LNCaP clone FGC (cell line): ENCODE measurements at regions not wholly inside any gene's neighbourhood (a gene's known extent, or its start where the extent isn't known, plus 50 kb on each side); places are given as distances from the start of the nearest gene placed in this dataset.

Source experiments
- DNase-seq: peaks from one replicate; pipeline ENCODE4 v3.0.0-alpha.2; 2011; ENCODE audit warnings: low read depth
- H3K4me3 ChIP-seq: 2 replicates; pipeline ENCODE4 v1.5.1; 2011; ENCODE audit warnings: mild to moderate bottlenecking, low read depth, low read length, control low read depth
- CTCF ChIP-seq: IDR thresholded peaks from 2 replicates; pipeline ENCODE4 v1.5.1; 2012; ENCODE audit warnings: mild to moderate bottlenecking; ENCODE audit not compliant: control insufficient read depth, insufficient read depth; ENCODE audit errors: extremely low read depth

DNA sequence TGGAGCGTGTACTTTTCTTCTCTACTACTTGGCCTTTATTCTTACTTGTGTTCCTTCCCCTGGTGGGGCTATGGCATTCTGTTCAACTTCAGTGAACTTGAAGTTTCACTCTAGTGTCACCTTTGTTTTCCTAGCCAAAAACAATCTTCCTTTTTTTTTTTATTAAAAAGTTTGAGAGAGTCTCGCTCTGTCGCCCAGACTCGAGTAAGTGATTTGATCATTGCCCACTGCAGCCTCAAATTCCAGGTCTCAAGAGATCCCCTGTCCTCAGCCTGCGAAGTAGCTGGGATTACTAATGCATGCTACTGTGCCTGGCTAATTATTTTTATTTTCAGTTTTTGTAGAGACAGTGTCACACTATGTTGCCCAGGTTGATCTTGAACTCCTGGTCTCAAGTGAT is 124.8 kb downstream of the SST start:
- H3K4me3 ChIP-seq, result no peak overlapping the region
- no peak for TF ChIP-seq CTCF
- DNase-seq, result no peak

GRCh38 chr3:187544326-187544725 is 125.9 kb downstream of the SST start:
- TF ChIP-seq CTCF, result no peak
- H3K4me3 ChIP-seq, result no peak overlapping the region
- DNase-seq, result no peak

GRCh38 chr3:187540847-187541246 is 129.3 kb downstream of the SST start:
- DNase-seq, result no peak
- TF ChIP-seq CTCF, result no peak
- no peak overlapping the region for H3K4me3 ChIP-seq

GRCh38 chr3:187536185-187536584 is 134.0 kb downstream of the SST start:
- H3K4me3 ChIP-seq, result no peak overlapping the region
- no peak for TF ChIP-seq CTCF
- DNase-seq, result no peak

DNA sequence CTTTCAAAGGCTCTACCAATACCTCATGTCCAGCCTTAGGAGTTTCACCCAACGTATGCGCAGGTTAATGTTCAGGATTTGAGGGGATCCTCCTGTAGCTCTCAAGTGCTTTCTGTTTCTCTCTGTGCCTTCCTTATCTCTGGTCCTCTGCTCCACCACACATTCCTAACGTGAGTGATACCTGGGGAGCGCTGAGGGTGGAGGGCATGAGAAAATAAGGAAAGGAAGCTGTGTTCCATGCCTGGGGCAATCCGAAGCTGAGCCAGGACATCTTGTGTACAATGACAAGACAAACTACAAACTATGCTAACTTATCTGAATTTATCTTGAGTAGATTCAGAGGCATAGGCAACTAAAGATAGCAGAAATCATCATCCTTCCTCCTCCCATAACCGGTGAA is 136.4 kb downstream of the SST start:
- no peak for DNase-seq
- no peak for TF ChIP-seq CTCF
- no peak overlapping the region for H3K4me3 ChIP-seq

DNA sequence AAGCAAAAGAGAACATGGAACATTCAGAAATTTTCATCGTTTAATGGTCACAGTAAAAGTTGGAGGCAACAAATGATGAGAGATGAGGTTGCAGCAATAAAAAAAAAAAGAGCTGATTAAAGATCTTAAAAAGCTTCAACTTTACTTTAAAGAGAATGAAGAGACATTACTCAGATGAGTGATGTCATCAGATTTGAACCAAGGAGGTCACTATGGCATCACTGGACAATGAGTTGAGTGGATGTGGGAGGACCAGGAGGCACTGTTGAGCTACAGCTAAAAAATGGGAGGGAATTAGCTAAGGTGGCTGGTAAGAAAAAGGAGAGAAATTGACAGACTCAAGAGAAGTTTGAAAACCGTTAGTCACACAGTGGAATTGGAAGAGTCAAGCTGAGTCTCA is 138.4 kb downstream of the SST start:
- no peak for TF ChIP-seq CTCF
- no peak for DNase-seq
- H3K4me3 ChIP-seq, result no peak overlapping the region

GRCh38 chr3:187522890-187523289 is 147.3 kb downstream of the SST start:
- DNase-seq, result no peak
- no peak for TF ChIP-seq CTCF
- no peak overlapping the region for H3K4me3 ChIP-seq
